ENCODE measurements at regions not wholly inside any gene's neighbourhood (a gene's known extent, or its start where the extent isn't known, plus 50 kb on each side); places are given as distances from the start of the nearest gene placed in this dataset.

DNA sequence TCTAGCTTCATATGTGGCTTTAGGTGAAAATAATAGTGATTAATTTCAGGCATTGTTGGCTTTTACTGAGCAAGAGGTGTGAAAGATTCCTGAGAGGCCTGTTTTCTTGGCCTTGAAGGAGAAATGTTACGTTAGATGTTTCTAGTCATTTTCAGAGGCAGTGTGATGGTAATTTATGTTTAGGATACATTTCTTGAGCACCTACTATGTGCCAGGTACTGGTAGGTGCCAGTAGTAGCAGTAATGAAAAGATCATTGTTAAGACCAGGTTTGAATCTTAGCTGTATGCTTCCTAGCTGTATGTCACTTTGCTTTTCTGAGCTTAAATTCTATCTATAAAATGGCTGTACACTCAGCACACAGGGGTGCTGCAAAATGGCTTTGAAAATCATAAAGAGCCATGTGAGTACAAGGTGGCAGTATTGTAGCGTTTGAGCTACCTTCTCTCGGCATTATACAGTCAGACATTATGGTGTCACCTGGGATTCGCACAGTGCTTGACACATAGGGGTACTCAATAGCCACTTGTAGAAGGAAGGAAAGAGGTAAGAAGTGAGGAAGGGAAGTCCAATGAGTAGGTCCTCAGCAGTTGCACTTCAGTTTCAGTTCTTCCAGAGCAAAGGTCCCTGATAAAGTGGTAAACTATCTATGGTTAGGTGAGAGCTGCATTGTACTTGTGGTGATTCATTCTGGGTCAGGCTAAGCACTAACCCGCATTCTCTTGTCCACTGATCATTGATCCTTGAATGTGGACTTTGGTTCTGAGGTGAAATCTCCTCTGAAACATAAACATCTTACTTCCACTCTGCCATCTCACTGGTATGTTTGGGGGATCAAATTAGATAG lies 166.5 kb upstream of the NR3C1 start:
- in situ Hi-C loops (cut with HindIII; ENCODE audit: low sequenced_read_pairs): loop anchor here (5.0 kb wide), 1 partner anchor 102 kb away; no protein-coding TSS in a partner anchor

DNA sequence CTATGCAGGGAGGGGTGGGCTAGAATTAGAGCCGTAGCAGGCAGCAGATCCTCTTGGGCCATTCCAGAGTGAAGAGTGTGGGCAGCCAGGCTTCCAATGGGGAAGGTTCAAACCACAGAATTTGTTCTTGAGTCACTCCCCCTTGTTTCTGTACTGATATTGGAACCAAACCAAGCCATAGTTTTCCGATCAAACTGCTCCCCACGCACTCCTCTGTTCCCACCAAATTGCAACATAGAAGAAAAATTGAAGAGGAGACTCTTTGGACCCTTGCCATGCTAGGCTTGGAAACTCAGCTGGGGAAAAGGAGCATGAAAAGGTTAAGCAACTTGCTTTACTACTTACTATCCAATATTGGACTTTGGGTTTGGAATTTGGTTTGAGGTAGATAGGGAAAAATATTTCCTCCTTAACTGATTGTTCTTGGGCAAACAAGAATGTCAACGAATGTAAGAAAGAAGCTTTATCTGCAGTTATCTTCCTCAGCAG lies 165.8 kb upstream of the NR3C1 start:
- in situ Hi-C loops (cut with HindIII; ENCODE audit: low sequenced_read_pairs): loop anchor here (5.0 kb wide), 1 partner anchor 103 kb away; no protein-coding TSS in a partner anchor

GRCh38 chr5:143567583-143568504 lies 164.4 kb upstream of the NR3C1 start:
- in situ Hi-C loops (cut with HindIII; ENCODE audit: low sequenced_read_pairs): loop anchor here (5.0 kb wide), 1 partner anchor 104 kb away; no protein-coding TSS in a partner anchor

DNA sequence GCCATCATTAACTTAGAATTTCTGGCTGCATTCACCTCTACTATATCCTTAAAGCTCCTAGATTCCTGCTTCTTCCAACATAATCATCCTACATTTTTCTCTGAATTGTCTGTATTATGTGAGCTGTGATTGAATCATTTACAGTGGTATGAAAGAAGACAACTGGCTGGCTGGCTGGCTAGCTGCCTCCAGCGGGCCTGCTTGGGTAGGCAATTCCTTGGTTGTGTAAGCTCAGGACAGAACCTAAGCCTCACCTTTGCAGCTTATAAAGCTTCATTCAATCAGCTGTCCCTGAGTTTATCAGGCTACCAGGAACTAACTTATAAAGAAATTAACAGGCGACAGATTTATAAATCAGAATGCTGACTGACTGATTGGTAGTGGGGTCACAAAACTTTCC lies 162.7 kb upstream of the NR3C1 start:
- in situ Hi-C loops (cut with HindIII; ENCODE audit: low sequenced_read_pairs): loop anchor here (5.0 kb wide), 1 partner anchor 106 kb away; no protein-coding TSS in a partner anchor

- in situ Hi-C loops (cut with HindIII; ENCODE audit: low sequenced_read_pairs): no loop called here
Observed at GRCh38 chr5:143564417-143564816, 160.9 kb upstream of the NR3C1 start.

DNA sequence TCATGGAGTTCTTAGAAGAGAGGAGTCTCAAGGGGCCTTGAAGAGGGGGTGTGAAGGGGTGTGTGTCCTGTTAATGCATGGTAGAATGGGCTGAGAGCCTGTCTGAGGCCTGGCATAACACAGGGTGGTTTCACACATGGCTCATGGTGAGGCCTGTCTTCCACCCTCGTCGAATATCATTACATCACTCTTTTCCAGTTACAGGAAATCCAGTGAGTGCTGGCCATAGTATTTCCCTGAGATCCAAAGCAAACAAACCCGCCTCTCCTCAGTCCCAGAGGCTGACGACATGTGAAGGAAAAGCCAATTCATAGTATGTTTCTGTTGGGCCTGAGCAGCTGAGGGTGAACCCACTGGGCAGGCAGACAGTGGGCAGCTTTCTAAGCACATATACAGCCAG lies 159.4 kb upstream of the NR3C1 start:
- in situ Hi-C loops (cut with HindIII; ENCODE audit: low sequenced_read_pairs): no loop called here

GRCh38 chr5:143561219-143561618 lies 157.7 kb upstream of the NR3C1 start:
- in situ Hi-C loops (cut with HindIII; ENCODE audit: low sequenced_read_pairs): no loop called here

- in situ Hi-C loops (cut with HindIII; ENCODE audit: low sequenced_read_pairs): no loop called here
Observed at GRCh38 chr5:143560378-143560777, 156.9 kb upstream of the NR3C1 start.

GRCh38 chr5:143559586-143560109 lies 156.2 kb upstream of the NR3C1 start:
- in situ Hi-C loops (cut with HindIII; ENCODE audit: low sequenced_read_pairs): loop anchor here (10.0 kb wide), 1 partner anchor 65 kb away; no protein-coding TSS in a partner anchor

DNA sequence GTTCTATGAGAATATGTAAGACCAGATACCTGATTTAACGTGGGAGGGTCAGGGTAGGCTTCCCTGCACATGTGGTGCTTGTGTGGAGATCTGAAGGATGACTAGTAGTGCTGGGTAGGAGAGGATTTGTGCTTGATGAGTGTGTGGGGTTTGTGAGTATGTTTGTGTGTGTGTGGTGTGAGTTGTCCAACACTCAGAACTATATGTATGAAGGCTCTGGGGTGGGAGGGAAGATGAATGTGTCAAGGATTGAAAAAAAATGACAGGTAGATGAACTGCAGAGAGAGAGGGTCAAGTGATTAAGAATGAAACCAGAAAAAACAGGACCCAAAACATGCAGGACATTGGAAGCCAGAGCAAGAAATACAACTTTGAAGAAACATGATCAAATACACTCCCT lies 154.6 kb upstream of the NR3C1 start:
- in situ Hi-C loops (cut with HindIII; ENCODE audit: low sequenced_read_pairs): loop anchor here (10.0 kb wide), 1 partner anchor 63 kb away; no protein-coding TSS in a partner anchor

DNA sequence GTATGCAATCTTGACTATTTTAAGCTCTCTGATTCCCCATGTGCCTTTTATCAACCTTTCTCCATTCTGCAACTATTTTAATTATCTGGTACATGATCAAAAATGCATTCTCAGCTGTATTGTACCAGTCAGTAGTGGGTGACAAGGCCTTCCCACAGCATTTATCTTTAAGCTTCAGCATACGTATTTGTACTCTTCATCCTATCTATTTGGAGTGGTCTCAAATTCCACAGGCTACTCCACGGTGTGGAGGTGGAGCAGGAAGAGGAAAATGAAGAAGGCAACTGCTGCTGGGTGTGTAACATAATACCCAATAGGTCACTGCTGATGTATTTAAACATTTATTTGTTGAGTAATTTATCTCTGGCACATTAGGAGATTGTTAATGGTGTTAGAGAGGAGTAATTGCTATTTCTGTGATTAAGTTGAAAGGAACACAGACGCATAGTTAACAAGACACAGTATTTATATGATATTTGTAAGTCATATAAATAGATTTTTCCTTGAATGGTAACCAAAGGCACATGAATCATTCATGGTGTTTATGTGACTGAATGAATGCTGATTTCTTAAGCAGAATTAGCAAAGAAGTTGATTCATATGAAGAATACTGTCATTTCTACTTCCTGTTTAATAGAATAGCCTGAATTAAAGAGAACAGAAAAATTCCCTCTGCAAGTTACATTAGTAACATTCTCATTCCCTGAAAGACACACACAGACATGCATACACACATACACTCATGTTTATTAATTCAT lies 153.8 kb upstream of the NR3C1 start:
- in situ Hi-C loops (cut with HindIII; ENCODE audit: low sequenced_read_pairs): loop anchor here (10.0 kb wide), 1 partner anchor 62 kb away; no protein-coding TSS in a partner anchor

- in situ Hi-C loops (cut with HindIII; ENCODE audit: low sequenced_read_pairs): loop anchor here (10.0 kb wide), 1 partner anchor 60 kb away; no protein-coding TSS in a partner anchor
Observed at GRCh38 chr5:143554918-143555477, 151.5 kb upstream of the NR3C1 start.

GRCh38 chr5:143554187-143554717 lies 150.8 kb upstream of the NR3C1 start:
- in situ Hi-C loops (cut with HindIII; ENCODE audit: low sequenced_read_pairs): loop anchor here (10.0 kb wide), 1 partner anchor 59 kb away; no protein-coding TSS in a partner anchor

DNA sequence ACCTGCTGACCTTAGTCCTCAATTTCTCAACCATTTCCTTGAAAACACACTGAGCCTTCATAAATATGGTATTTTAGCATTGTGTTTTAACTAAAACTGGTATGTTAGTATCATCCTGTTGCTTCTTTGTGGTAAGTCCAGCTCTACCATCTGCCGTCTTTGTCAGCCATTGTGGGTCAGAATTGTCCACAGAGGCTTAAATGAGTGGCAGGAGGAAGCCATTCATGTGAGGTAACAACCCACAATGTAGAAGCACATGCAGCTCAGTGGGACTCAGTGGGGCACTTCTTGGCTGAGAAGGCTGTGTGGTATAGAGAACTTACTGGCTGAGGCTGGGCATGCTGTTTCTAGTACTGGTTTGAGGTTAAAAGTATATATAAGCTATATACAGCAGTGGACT lies 149.2 kb upstream of the NR3C1 start:
- in situ Hi-C loops (cut with HindIII; ENCODE audit: low sequenced_read_pairs): loop anchor here (10.0 kb wide), 1 partner anchor 58 kb away; no protein-coding TSS in a partner anchor

GRCh38 chr5:143551820-143552251 lies 148.3 kb upstream of the NR3C1 start:
- in situ Hi-C loops (cut with HindIII; ENCODE audit: low sequenced_read_pairs): loop anchor here (10.0 kb wide), 1 partner anchor 57 kb away; no protein-coding TSS in a partner anchor

DNA sequence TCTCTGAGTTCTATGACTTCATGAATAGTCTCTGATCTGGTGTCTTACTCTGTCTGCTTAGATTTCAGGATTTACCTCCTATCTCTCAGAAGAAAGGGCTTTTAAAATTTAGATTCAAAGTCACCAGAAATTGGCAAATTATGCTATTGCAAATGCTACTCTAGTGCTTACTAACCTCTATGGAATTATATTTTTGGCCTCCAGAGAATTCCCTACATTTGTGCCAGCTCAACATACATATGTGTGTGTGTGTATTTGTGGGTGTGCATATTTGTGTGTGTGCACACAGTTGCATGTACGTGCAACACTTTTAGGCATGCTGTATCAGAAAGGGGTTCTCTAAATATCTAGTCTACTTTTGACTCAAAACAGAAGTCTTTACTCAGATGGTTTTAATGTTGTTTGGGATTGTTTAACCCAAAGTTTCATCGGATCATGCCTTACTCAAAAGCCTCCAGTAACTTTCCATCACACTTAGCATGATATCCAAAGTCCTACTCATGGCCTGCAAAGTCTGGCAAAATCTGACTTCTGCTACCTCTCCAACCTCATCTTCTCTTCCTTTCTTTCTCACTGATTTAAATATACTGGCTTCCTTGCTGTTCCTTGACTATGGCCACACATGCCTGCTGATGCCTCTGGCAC lies 147.6 kb upstream of the NR3C1 start:
- in situ Hi-C loops (cut with HindIII; ENCODE audit: low sequenced_read_pairs): loop anchor here (10.0 kb wide), 1 partner anchor 56 kb away; no protein-coding TSS in a partner anchor

DNA sequence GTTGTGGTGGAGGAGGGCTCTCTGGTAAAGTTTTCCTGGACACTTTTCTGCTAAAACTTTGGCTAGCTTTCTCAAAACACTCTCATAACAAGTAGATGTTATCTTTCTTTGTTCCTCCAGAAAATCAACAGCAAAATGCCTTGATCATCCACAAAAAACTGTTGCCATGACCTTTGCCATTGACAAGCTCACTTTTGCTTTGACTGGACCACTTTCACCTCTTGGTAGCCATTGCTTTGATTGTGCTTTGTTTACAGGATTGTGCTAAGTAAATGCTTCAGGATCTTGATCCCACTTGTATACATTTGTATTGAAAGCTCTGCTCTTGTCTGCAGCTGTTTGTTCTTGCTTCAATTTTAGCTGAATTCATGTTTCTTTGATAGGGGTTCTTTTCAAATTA lies 143.9 kb upstream of the NR3C1 start:
- in situ Hi-C loops (cut with HindIII; ENCODE audit: low sequenced_read_pairs): no loop called here

DNA sequence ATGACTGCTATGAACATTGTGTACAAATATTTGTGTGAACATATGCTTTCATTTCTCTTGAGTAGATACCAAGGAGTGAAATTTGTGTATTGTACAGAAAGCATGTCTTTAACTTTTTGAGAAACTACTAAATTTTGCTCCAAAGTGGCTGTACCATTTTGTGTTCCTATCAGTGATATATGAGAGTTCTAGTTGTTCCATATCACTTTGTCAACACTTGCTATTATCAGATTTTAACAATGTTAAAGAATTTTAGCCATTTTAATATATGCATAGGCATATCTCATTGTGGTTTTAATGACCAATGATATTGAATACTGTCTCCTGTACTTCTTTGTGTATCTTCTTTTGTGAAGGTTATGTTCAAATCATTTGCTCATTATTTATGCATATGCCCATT lies 142.9 kb upstream of the NR3C1 start:
- in situ Hi-C loops (cut with HindIII; ENCODE audit: low sequenced_read_pairs): no loop called here

DNA sequence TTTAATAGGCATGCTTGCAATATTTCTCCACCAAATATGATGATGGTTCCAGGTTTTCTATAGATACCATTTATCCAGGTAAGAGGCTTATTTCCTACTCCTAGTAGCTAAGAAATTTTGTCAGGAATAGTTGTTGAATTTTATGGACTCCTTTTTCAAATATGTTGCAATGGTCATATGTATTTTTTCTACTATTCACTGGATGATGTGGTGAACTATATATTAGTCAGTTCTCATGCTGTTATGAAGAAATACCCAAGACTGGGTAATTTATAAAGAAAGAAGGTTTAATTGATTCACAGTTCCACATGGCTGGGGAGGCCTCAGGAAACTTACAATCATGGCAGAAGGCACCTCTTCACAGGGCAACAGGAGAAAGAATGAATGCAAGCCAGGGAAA lies 141.1 kb upstream of the NR3C1 start:
- in situ Hi-C loops (cut with HindIII; ENCODE audit: low sequenced_read_pairs): no loop called here

Data from DLD1 (cell line).